Activated CD4-positive, alpha-beta memory T cell treated with anti-CD3 and anti-CD28 coated beads, Interleukin-2, amount 10 ng/mL, durations not matched to agents 7 days and 5 days (primary cell): ENCODE measurements at regions not wholly inside any gene's neighbourhood (a gene's known extent, or its start where the extent isn't known, plus 50 kb on each side); places are given as distances from the start of the nearest gene placed in this dataset.

Experiments used
- CTCF ChIA-PET: fragments of 350-600 bp; sonication (Branson Sonifier 250); formaldehyde crosslinking; loops from one replicate; lab custom pipeline; 2021; ENCODE audit warnings: antibody characterized with exemption, inconsistent platforms; lab: Charles Lee
- POLR2A ChIA-PET: fragments of 350-600 bp; sonication (Branson Sonifier 250); formaldehyde crosslinking; loops from one replicate; lab custom pipeline; 2021; ENCODE audit warnings: antibody characterized with exemption; lab: Charles Lee
- DNase-seq: peaks from one replicate; pipeline ENCODE4 v3.0.0-alpha.2; 2020
- H3K27ac Mint-ChIP-seq: one replicate; pipeline ENCODE4 v1.8.0; 2021; ENCODE audit warnings: mild to moderate bottlenecking, mixed read lengths
- H3K27me3 Mint-ChIP-seq: one replicate; pipeline ENCODE4 v1.8.0; 2021; ENCODE audit warnings: mixed read lengths
- H3K36me3 Mint-ChIP-seq: one replicate; pipeline ENCODE4 v1.8.0; 2021; ENCODE audit warnings: low read depth, mixed read lengths
- H3K4me1 Mint-ChIP-seq: one replicate; pipeline ENCODE4 v1.8.0; 2021; ENCODE audit warnings: mixed read lengths
- H3K4me3 Mint-ChIP-seq: one replicate; pipeline ENCODE4 v1.8.0; 2021; ENCODE audit warnings: mild to moderate bottlenecking, mixed read lengths
- H3K9me3 Mint-ChIP-seq: one replicate; pipeline ENCODE4 v1.8.0; 2021; ENCODE audit warnings: mixed read lengths

- no peak for DNase-seq
- Mint-ChIP-seq H3K9me3 (no peaks in the 10 kb centered on the region), H3K27me3 (no peaks in the 10 kb centered on the region), H3K27ac (no peak overlapping the region), H3K4me3 (no peak overlapping the region), H3K36me3 (no peaks in the 10 kb centered on the region), H3K4me1 (no peaks in the 10 kb centered on the region)
- CTCF ChIA-PET, result no interaction called here
- POLR2A ChIA-PET, result no interaction called here
Measured at GRCh38 chr2:49836017-49836416, 681.7 kb upstream of the FSHR start.

GRCh38 chr2:49834433-49834832 lies 680.1 kb upstream of the FSHR start:
- ChIA-PET POLR2A (no interaction called here), CTCF (no interaction called here)
- no peak for DNase-seq
- Mint-ChIP-seq H3K27me3 (no peaks in the 10 kb centered on the region), H3K4me1 (no peaks in the 10 kb centered on the region), H3K27ac (no peak overlapping the region), H3K9me3 (no peaks in the 10 kb centered on the region), H3K4me3 (no peak overlapping the region), H3K36me3 (no peaks in the 10 kb centered on the region)

DNA sequence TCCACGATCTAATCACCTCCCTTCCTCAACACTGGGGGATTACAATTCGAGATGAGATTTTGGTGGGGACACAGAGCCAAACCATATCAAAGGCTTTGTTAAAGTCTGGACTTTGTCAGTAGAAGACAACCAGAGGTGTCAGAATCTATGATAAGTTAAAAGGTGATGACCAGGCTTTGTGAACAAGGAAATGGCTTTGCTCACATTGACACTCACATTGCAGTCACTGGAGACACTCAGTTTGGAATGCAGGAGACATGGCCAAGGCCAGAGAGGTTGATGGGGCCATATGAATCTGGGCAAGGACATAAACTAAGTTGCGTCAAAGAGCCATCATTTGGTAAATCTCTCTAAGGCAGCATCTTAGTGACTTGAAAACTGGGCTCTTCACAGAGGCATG lies 678.2 kb upstream of the FSHR start:
- Mint-ChIP-seq H3K27ac (no peak overlapping the region), H3K9me3 (peaks cover 4% of the 10 kb centered on the region)
- POLR2A ChIA-PET, result no interaction called here

GRCh38 chr2:49831698-49832367 lies 677.5 kb upstream of the FSHR start:
- ChIA-PET CTCF (no interaction called here), POLR2A (no interaction called here)
- Mint-ChIP-seq H3K27ac (no peak overlapping the region), H3K9me3 (peaks cover 7% of the 10 kb centered on the region), H3K36me3 (no peaks in the 10 kb centered on the region), H3K4me3 (no peak overlapping the region), H3K27me3 (no peaks in the 10 kb centered on the region), H3K4me1 (no peaks in the 10 kb centered on the region)
- DNase-seq, result no peak

More for the DNA sequence above, 678.2 kb upstream of the FSHR start:
- CTCF ChIA-PET, result no interaction called here
- Mint-ChIP-seq H3K36me3 (no peaks in the 10 kb centered on the region), H3K4me3 (no peak overlapping the region), H3K4me1 (no peaks in the 10 kb centered on the region), H3K27me3 (no peaks in the 10 kb centered on the region)
- no peak for DNase-seq

- no peak for DNase-seq
- Mint-ChIP-seq H3K27ac (no peak overlapping the region), H3K9me3 (peaks cover 7% of the 10 kb centered on the region), H3K4me3 (no peak overlapping the region), H3K36me3 (no peaks in the 10 kb centered on the region), H3K27me3 (no peaks in the 10 kb centered on the region), H3K4me1 (no peaks in the 10 kb centered on the region)
- ChIA-PET CTCF (no interaction called here), POLR2A (no interaction called here)
Measured at GRCh38 chr2:49830846-49831245, 676.5 kb upstream of the FSHR start.

GRCh38 chr2:49827366-49827765 lies 673.1 kb upstream of the FSHR start:
- no peaks in the 10 kb centered on the region for H3K36me3 Mint-ChIP-seq
- no peaks in the 10 kb centered on the region for H3K4me1 Mint-ChIP-seq
- ChIA-PET CTCF (no interaction called here), POLR2A (no interaction called here)
- H3K27ac Mint-ChIP-seq, result no peak overlapping the region
- peaks cover 9% of the 10 kb centered on the region for H3K9me3 Mint-ChIP-seq
- no peak for DNase-seq
- no peaks in the 10 kb centered on the region for H3K27me3 Mint-ChIP-seq
- no peak overlapping the region for H3K4me3 Mint-ChIP-seq

GRCh38 chr2:49813208-49813607 lies 658.9 kb upstream of the FSHR start:
- no peak for DNase-seq
- ChIA-PET CTCF (no interaction called here), POLR2A (no interaction called here)
- no peak overlapping the region for H3K27ac Mint-ChIP-seq
- no peaks in the 10 kb centered on the region for H3K36me3 Mint-ChIP-seq
- peaks cover 2% of the 10 kb centered on the region for H3K9me3 Mint-ChIP-seq
- no peak overlapping the region for H3K4me3 Mint-ChIP-seq
- H3K27me3 Mint-ChIP-seq, result no peaks in the 10 kb centered on the region
- no peaks in the 10 kb centered on the region for H3K4me1 Mint-ChIP-seq

DNA sequence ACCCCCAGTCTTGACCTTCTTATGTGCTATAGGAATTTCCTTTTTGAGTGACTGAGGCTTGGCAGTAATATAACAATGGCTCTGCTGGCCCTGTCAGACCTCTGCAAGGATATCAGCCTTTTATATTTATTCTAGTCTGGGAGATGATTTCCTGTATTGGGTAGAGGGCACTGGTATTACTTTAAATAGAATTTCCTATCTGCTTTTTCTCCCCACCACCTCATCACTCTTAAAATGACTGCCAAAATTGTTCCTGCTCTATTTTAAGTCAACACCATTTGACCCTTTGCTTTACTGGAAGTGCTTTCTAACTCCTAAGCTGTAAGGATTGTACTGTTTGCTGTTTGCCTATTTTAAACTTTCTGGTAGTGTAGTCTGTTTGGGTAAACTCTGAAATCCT lies 658.4 kb upstream of the FSHR start:
- no peaks in the 10 kb centered on the region for H3K27me3 Mint-ChIP-seq
- peaks cover 2% of the 10 kb centered on the region for H3K9me3 Mint-ChIP-seq
- ChIA-PET POLR2A (no interaction called here), CTCF (no interaction called here)
- H3K36me3 Mint-ChIP-seq, result no peaks in the 10 kb centered on the region
- no peaks in the 10 kb centered on the region for H3K4me1 Mint-ChIP-seq
- H3K4me3 Mint-ChIP-seq, result no peak overlapping the region
- DNase-seq, result no peak
- H3K27ac Mint-ChIP-seq, result no peak overlapping the region

GRCh38 chr2:49811502-49811901 lies 657.2 kb upstream of the FSHR start:
- Mint-ChIP-seq H3K4me1 (no peaks in the 10 kb centered on the region), H3K9me3 (peaks cover 2% of the 10 kb centered on the region), H3K36me3 (no peaks in the 10 kb centered on the region), H3K4me3 (no peak overlapping the region), H3K27ac (no peak overlapping the region), H3K27me3 (no peaks in the 10 kb centered on the region)
- ChIA-PET CTCF (no interaction called here), POLR2A (no interaction called here)
- DNase-seq, result no peak

- CTCF ChIA-PET, result no interaction called here
- H3K4me1 Mint-ChIP-seq, result no peaks in the 10 kb centered on the region
- POLR2A ChIA-PET, result no interaction called here
- no peak for DNase-seq
- no peaks in the 10 kb centered on the region for H3K36me3 Mint-ChIP-seq
- H3K27me3 Mint-ChIP-seq, result no peaks in the 10 kb centered on the region
- H3K27ac Mint-ChIP-seq, result no peak overlapping the region
- H3K4me3 Mint-ChIP-seq, result no peak overlapping the region
- H3K9me3 Mint-ChIP-seq, result peaks cover 10% of the 10 kb centered on the region
Measured at GRCh38 chr2:49807689-49808088, 653.4 kb upstream of the FSHR start.

- H3K9me3 Mint-ChIP-seq, result peaks cover 21% of the 10 kb centered on the region
- H3K36me3 Mint-ChIP-seq, result no peaks in the 10 kb centered on the region
- DNase-seq, result no peak
- H3K4me1 Mint-ChIP-seq, result no peaks in the 10 kb centered on the region
- H3K27me3 Mint-ChIP-seq, result no peaks in the 10 kb centered on the region
- ChIA-PET POLR2A (no interaction called here), CTCF (no interaction called here)
- H3K27ac Mint-ChIP-seq, result no peak overlapping the region
- H3K4me3 Mint-ChIP-seq, result no peak overlapping the region
Measured at GRCh38 chr2:49804111-49804510, 649.8 kb upstream of the FSHR start.

GRCh38 chr2:49801898-49802450 lies 647.7 kb upstream of the FSHR start:
- ChIA-PET CTCF (no interaction called here), POLR2A (no interaction called here)
- Mint-ChIP-seq H3K9me3 (peaks cover 21% of the 10 kb centered on the region), H3K4me1 (no peaks in the 10 kb centered on the region), H3K27me3 (no peaks in the 10 kb centered on the region), H3K4me3 (no peak overlapping the region), H3K36me3 (no peaks in the 10 kb centered on the region), H3K27ac (no peak overlapping the region)
- no peak for DNase-seq

DNA sequence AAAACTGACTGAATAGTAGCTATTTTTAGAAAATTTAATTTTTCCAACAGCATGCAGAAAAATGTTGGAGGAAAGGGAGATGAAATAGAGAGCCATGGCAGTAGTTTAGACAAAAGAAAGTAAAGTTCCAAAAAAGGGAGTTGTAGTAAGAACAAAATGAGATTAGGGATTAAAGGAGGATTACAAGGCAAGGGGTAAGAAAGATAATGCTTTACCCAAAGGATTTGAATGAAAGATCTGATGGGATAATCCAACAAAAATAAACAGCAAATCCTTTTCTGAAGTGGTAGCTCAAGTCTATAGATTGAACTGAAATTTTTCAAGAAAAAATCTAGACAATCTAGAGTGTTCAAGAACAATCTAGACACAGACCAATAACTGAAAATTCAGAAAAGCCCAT lies 644.3 kb upstream of the FSHR start:
- ChIA-PET CTCF (no interaction called here), POLR2A (no interaction called here)
- DNase-seq, result no peak
- Mint-ChIP-seq H3K27ac (no peak overlapping the region), H3K36me3 (no peaks in the 10 kb centered on the region), H3K4me1 (no peaks in the 10 kb centered on the region), H3K9me3 (peaks cover 20% of the 10 kb centered on the region), H3K27me3 (no peaks in the 10 kb centered on the region), H3K4me3 (no peak overlapping the region)

DNA sequence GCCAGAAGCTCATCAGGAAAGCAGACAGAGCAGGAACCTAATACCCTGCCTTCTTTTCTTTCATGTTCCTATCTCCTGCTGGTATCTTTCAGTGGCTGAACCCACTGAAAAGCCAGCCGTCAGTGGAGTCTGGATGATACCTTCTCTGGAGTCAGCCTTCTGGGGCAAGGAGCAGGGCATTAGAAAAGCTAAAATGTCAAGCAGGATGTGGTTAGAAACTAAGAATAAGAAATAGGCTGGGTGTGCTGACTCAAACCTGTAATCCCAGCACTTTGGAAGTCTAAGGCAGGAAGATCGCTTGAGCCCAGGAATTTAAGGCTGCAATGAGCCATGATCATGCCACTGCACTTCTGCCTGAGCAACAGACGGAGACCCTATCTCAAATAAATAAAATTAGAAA lies 642.0 kb upstream of the FSHR start:
- H3K27me3 Mint-ChIP-seq, result no peaks in the 10 kb centered on the region
- POLR2A ChIA-PET, result no interaction called here
- peaks cover 13% of the 10 kb centered on the region for H3K9me3 Mint-ChIP-seq
- H3K4me1 Mint-ChIP-seq, result no peaks in the 10 kb centered on the region
- CTCF ChIA-PET, result no interaction called here
- no peak for DNase-seq
- no peaks in the 10 kb centered on the region for H3K36me3 Mint-ChIP-seq
- H3K27ac Mint-ChIP-seq, result no peak overlapping the region
- H3K4me3 Mint-ChIP-seq, result no peak overlapping the region
